Erythroblast (primary cell): ENCODE measurements at regions not wholly inside any gene's neighbourhood (a gene's known extent, or its start where the extent isn't known, plus 50 kb on each side); places are given as distances from the start of the nearest gene placed in this dataset.

Experiments used
- GATA1 ChIP-seq: IDR thresholded peaks from 2 replicates; pipeline ENCODE4 v1.6.1; 2011; ENCODE audit warnings: low read depth, mild to moderate bottlenecking, control low read depth, low read length, moderate library complexity
- POLR2A ChIP-seq: IDR thresholded peaks from 2 replicates; pipeline ENCODE4 v1.6.1; 2011; ENCODE audit warnings: mild to moderate bottlenecking, low read length

- TF ChIP-seq POLR2A (no peak), GATA1 (no peak)
Measured at GRCh38 chr1:242691610-242691945, 167.1 kb upstream of the PLD5 start.
